Mucosa of stomach (tissue), 1 donor: ENCODE measurements at regions not wholly inside any gene's neighbourhood (a gene's known extent, or its start where the extent isn't known, plus 50 kb on each side); places are given as distances from the start of the nearest gene placed in this dataset.

Experiments
- H3K27me3 ChIP-seq: one replicate; pipeline ENCODE4 v1.7.0; 2013; ENCODE audit warnings: mild to moderate bottlenecking, low read length; ENCODE audit not compliant: control insufficient read depth, insufficient read depth
- H3K36me3 ChIP-seq: one replicate; pipeline ENCODE4 v1.7.0; 2013; ENCODE audit warnings: low read length; ENCODE audit not compliant: control insufficient read depth, insufficient read depth
- H3K4me1 ChIP-seq: one replicate; pipeline ENCODE4 v1.7.0; 2013; ENCODE audit warnings: mild to moderate bottlenecking, low read length; ENCODE audit not compliant: control insufficient read depth, insufficient read depth
- H3K4me3 ChIP-seq: one replicate; pipeline ENCODE4 v1.7.0; 2013; ENCODE audit warnings: low read length
- H3K9ac ChIP-seq: one replicate; pipeline ENCODE4 v1.7.0; 2013; ENCODE audit warnings: mild to moderate bottlenecking, low read length, moderate library complexity
- H3K9me3 ChIP-seq: one replicate; pipeline ENCODE4 v1.7.0; 2013; ENCODE audit warnings: mild to moderate bottlenecking, low read length, moderate library complexity; ENCODE audit not compliant: control insufficient read depth
- donor health status: Pancreatic carcinoma.

DNA sequence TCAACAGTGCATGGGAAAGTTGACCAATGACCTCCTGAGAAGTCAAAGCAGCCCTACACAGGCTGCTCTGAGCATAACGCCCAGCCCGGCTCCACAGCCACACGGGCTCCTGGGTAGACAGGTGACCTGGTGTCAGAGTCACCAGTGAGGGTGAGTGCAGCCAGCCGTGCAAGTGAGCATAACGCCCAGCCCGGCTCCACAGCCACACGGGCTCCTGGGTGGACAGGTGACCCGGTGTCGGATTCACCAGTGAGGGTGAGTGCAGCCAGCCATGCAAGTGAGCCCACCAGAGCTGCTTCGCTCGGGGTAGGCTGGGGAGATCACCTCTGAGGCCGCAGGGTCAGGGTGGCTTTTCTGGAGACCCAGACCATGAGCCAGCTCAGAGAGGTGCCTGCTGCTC is 94.3 kb upstream of the TMEM18 start:
- H3K27me3 ChIP-seq, result no peaks in the 10 kb centered on the region
- H3K4me1 ChIP-seq, result no peaks in the 10 kb centered on the region
- H3K36me3 ChIP-seq, result no peaks in the 10 kb centered on the region
- no peak overlapping the region for H3K4me3 ChIP-seq
- H3K9ac ChIP-seq, result no peak overlapping the region
- no peaks in the 10 kb centered on the region for H3K9me3 ChIP-seq

DNA sequence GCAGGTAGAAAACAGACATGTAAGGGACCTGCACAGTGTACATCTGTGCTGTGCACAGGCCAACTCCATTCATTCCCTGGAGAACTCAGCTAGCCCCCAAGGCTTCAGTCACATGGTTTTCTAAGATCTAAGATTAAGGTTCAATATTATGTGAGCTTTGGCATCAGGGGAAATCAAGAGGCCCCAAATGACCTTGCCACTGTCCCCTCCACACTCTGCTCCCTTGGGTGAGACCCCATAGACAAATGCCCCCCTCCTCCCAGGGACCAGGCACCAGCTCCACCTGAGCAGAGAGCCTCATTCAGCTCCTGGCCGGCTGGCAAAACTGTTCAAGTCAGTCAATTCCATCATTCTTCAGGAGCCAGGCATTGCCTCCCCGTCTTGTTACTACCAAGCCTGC is 93.6 kb upstream of the TMEM18 start:
- Histone ChIP-seq H3K36me3 (no peaks in the 10 kb centered on the region), H3K4me3 (no peak overlapping the region), H3K9ac (no peak overlapping the region), H3K27me3 (no peaks in the 10 kb centered on the region), H3K4me1 (no peaks in the 10 kb centered on the region), H3K9me3 (no peaks in the 10 kb centered on the region)

- no peaks in the 10 kb centered on the region for H3K36me3 ChIP-seq
- H3K4me3 ChIP-seq, result no peak overlapping the region
- no peak overlapping the region for H3K9ac ChIP-seq
- H3K4me1 ChIP-seq, result no peaks in the 10 kb centered on the region
- no peaks in the 10 kb centered on the region for H3K27me3 ChIP-seq
- H3K9me3 ChIP-seq, result no peaks in the 10 kb centered on the region
Measured at GRCh38 chr2:769771-770170, 92.6 kb upstream of the TMEM18 start.

- no peaks in the 10 kb centered on the region for H3K36me3 ChIP-seq
- H3K4me3 ChIP-seq, result no peak overlapping the region
- H3K9ac ChIP-seq, result no peak overlapping the region
- H3K4me1 ChIP-seq, result no peaks in the 10 kb centered on the region
- no peaks in the 10 kb centered on the region for H3K9me3 ChIP-seq
- no peaks in the 10 kb centered on the region for H3K27me3 ChIP-seq
Measured at GRCh38 chr2:768451-768850, 91.2 kb upstream of the TMEM18 start.

- Histone ChIP-seq H3K27me3 (no peaks in the 10 kb centered on the region), H3K36me3 (no peaks in the 10 kb centered on the region), H3K4me3 (no peak overlapping the region), H3K4me1 (no peaks in the 10 kb centered on the region), H3K9me3 (no peaks in the 10 kb centered on the region), H3K9ac (no peak overlapping the region)
Measured at GRCh38 chr2:767944-768343, 90.7 kb upstream of the TMEM18 start.

GRCh38 chr2:767440-767839 is 90.2 kb upstream of the TMEM18 start:
- Histone ChIP-seq H3K9me3 (no peaks in the 10 kb centered on the region), H3K36me3 (no peaks in the 10 kb centered on the region), H3K4me1 (no peaks in the 10 kb centered on the region), H3K4me3 (no peak overlapping the region), H3K27me3 (no peaks in the 10 kb centered on the region), H3K9ac (no peak overlapping the region)

DNA sequence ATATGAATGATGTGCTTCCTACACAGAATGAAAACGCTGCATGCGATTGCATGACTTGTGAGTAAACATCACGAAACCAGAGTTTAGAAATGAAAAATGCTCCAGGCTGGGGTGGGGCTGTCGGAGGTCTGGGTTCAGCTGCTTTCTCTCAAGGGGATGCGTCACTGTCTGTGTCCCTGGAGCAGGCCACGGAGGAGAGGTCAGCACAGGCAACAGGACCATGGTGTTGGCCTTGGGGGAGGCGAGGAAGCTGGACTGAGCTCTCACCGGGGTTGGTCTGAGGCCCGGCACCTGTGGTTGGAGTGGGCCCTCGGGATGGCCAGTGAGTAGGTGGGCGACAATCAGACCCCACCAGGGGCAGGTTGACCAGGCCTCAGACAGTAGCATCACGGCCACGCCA is 89.0 kb upstream of the TMEM18 start:
- no peaks in the 10 kb centered on the region for H3K9me3 ChIP-seq
- no peaks in the 10 kb centered on the region for H3K4me1 ChIP-seq

DNA sequence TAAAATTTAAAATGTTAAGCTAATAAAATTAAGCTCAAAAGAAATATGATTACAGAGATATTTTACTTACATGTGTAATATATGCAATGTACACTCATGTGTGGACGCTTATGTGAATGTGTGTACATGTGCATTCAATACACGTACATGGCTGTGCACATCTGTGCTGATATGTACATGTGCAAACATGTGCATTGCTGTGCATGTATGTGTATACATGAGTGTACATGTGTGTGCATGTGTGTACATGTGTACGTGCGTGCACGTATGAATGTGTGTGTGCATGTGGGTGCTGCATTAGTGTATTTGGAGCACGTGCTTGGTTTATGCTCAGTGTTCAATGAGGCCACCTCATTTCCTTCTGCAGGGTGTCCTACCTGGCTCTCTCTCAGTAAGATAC is 88.2 kb upstream of the TMEM18 start:
- H3K9me3 ChIP-seq, result no peaks in the 10 kb centered on the region
- H3K27me3 ChIP-seq, result no peaks in the 10 kb centered on the region
- no peak overlapping the region for H3K9ac ChIP-seq
- H3K36me3 ChIP-seq, result no peaks in the 10 kb centered on the region
- no peak overlapping the region for H3K4me3 ChIP-seq
- H3K4me1 ChIP-seq, result no peaks in the 10 kb centered on the region

More for the DNA sequence above, 89.0 kb upstream of the TMEM18 start:
- Histone ChIP-seq H3K36me3 (no peaks in the 10 kb centered on the region), H3K9ac (no peak overlapping the region), H3K4me3 (no peak overlapping the region), H3K27me3 (no peaks in the 10 kb centered on the region)

DNA sequence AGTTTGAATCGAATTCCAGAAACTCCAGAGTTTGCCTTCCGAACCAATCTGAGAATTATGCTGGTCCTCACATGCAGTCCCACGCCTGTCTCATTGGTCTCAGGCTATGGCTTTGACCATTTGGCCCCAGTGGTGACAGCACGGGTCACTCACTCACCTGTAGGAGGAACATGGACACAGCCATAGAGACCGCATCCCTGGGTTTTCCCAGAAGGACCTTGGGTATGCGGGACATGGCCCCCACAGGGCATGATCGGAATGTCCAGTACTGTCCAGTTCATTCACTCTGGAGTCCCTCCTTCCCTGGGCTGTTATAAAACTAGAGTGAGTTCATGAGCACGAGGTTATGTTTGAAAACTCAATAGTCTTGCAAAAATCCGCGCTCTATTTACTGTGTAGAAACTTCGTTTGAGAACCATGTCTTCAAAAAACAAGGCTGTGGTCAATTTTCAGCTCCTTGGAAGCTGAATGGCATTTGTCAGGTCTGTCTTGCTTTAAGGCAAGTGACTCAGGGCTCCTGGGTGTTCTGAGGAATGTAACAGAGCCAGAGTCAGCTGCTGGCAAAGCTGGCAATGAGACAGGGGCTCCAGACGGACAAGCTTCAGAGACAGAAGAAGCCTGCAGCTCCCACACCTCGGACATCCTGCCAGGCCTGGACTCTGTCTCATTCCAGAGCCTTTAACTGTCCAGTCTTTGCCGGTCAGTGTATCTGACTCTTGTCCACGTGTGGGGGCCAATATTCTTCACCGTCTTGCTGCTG is 86.7 kb upstream of the TMEM18 start:
- Histone ChIP-seq H3K36me3 (no peaks in the 10 kb centered on the region), H3K4me3 (no peak overlapping the region), H3K9ac (no peak overlapping the region), H3K27me3 (no peaks in the 10 kb centered on the region), H3K4me1 (no peaks in the 10 kb centered on the region), H3K9me3 (no peaks in the 10 kb centered on the region)

- no peaks in the 10 kb centered on the region for H3K4me1 ChIP-seq
- H3K9ac ChIP-seq, result no peak overlapping the region
- H3K4me3 ChIP-seq, result no peak overlapping the region
- no peaks in the 10 kb centered on the region for H3K27me3 ChIP-seq
- H3K36me3 ChIP-seq, result no peaks in the 10 kb centered on the region
- H3K9me3 ChIP-seq, result no peaks in the 10 kb centered on the region
Measured at GRCh38 chr2:762646-763045, 85.4 kb upstream of the TMEM18 start.

GRCh38 chr2:761384-761783 is 84.2 kb upstream of the TMEM18 start:
- H3K4me1 ChIP-seq, result no peaks in the 10 kb centered on the region
- H3K27me3 ChIP-seq, result no peaks in the 10 kb centered on the region
- H3K4me3 ChIP-seq, result no peak overlapping the region
- H3K36me3 ChIP-seq, result no peaks in the 10 kb centered on the region
- no peaks in the 10 kb centered on the region for H3K9me3 ChIP-seq
- no peak overlapping the region for H3K9ac ChIP-seq

- H3K4me1 ChIP-seq, result no peaks in the 10 kb centered on the region
Measured at GRCh38 chr2:760001-760400, 82.8 kb upstream of the TMEM18 start.

More at GRCh38 chr2:760001-760400, 82.8 kb upstream of the TMEM18 start:
- H3K27me3 ChIP-seq, result no peaks in the 10 kb centered on the region
- no peaks in the 10 kb centered on the region for H3K36me3 ChIP-seq
- H3K9me3 ChIP-seq, result no peaks in the 10 kb centered on the region
- no peak overlapping the region for H3K4me3 ChIP-seq
- no peak overlapping the region for H3K9ac ChIP-seq
